ENCODE measurements at regions not wholly inside any gene's neighbourhood (a gene's known extent, or its start where the extent isn't known, plus 50 kb on each side); places are given as distances from the start of the nearest gene placed in this dataset.

DNA sequence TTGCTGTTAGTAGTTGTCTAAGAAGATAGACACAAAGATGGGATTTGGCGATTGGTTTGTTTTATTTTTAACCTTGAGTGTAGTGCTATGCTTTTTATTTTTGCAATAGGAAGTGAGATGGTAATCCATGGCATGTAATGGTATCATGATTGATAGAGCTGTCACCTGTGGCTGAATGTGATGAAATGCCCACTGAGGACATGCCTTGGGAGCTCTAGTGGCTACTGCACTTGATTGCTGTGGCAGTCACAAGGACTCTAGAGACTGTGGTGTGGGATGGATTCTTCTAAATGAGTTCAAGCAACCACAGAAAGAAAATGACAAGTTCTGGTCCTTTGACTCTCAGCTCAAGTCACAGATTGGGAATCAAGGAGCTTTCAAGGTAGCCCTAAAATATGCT, 139.4 kb downstream of the CYRIA start:
- Histone ChIP-seq H3K36me3 (ENCODE audit: control insufficient read depth in 2 of 3, insufficient read depth in 3 of 3, low read length in 3 of 3) (no peaks in the 10 kb centered on the region), H3K9me3 (ENCODE audit: control insufficient read depth in 2 of 3, low read length in 3 of 3) (no peaks in the 10 kb centered on the region), H3K27me3 (ENCODE audit: control insufficient read depth in 2 of 2, insufficient read depth in 2 of 2, low read length in 2 of 2) (no peaks in the 10 kb centered on the region), H3K4me3 (ENCODE audit: low read length) (no peak overlapping the region), H3K4me1 (ENCODE audit: control insufficient read depth in 2 of 2, insufficient read depth in 2 of 2, low read length in 2 of 2) (no peaks in the 10 kb centered on the region), H3K27ac (ENCODE audit: low read depth, low read length) (no peak overlapping the region)
- peaks cover 0 to 4% (median 0%) of the 10 kb centered on the region in 11 donors for H3K9me3 Mint-ChIP-seq
- no peaks in the 10 kb centered on the region for H3K36me3 Mint-ChIP-seq
- intact Hi-C loops (cut with micrococcal nuclease) = no loop called here
- H3K4me3 Mint-ChIP-seq = no peak overlapping the region
- H3K4me1 Mint-ChIP-seq = peaks cover 0 to 3% (median 0%) of the 10 kb centered on the region in 7 donors
- ChIA-PET POLR2A (no interaction called here), CTCF (no interaction called here)
- H3K27ac Mint-ChIP-seq = no peak overlapping the region
- DNase-seq (no peak), ATAC-seq (no peak)
- peaks cover 4 to 30% (median 17%) of the 10 kb centered on the region in 5 donors for H3K27me3 Mint-ChIP-seq

DNA sequence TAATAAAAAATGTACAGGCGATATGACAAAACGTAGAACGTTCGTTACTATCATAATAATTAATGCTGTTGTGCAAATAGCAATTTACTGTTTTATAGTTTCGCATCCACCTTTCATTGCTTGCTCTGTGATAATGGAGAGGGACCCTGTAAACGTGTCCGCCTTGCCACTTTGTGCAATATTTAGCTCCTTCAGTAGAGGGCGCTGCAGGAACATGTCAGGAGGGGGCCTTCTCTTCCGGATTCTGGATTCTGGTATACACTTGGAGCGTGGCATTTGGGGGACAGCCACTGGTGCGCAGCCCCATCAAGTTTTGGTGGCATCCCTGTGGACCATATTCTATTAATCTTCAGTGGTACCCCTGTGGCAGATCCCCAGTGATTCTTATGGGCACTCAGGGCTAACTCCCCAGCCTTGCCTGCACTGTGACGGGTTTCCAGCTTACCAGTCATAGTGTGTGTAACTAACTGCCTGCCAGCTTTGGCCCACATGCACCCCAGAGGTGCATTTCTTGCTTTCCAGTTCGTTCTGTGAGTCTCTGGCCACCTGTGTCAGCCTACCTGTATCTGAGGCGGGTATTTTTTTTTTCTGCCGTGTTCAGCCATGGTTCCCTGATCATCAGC, 140.3 kb downstream of the CYRIA start:
- Mint-ChIP-seq H3K27ac (no peak overlapping the region), H3K36me3 (no peaks in the 10 kb centered on the region)
- POLR2A ChIA-PET = no interaction called here

DNA sequence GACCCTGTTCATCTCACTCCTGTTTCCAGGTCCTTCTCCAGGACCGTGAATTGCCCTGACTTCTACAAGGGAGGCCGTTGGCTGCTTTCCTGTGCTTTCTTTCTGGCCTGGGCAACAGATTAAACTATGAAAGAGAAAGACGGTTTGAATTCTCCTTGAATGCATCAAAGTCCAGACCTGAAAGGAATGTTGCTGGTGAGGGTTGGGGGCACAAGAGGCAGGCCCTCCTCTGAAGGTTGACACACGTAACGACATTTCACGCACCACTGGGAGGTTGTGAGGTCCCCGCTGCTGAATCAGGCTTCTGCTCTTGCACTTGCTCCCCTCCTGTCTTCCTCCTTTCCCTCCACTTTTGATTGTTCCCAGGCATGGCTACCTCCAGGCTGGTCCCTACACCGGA, 141.9 kb downstream of the CYRIA start:
- no peak overlapping the region for H3K4me3 Mint-ChIP-seq
- Histone ChIP-seq H3K27ac (ENCODE audit: low read depth, low read length) (no peak overlapping the region), H3K27me3 (ENCODE audit: control insufficient read depth in 2 of 2, insufficient read depth in 2 of 2, low read length in 2 of 2) (no peaks in the 10 kb centered on the region), H3K36me3 (ENCODE audit: control insufficient read depth in 2 of 3, insufficient read depth in 3 of 3, low read length in 3 of 3) (no peaks in the 10 kb centered on the region), H3K9me3 (ENCODE audit: control insufficient read depth in 2 of 3, low read length in 3 of 3) (no peaks in the 10 kb centered on the region), H3K4me1 (ENCODE audit: control insufficient read depth in 2 of 2, insufficient read depth in 2 of 2, low read length in 2 of 2) (no peaks in the 10 kb centered on the region), H3K4me3 (ENCODE audit: low read length) (no peak overlapping the region)
- peaks cover 4 to 23% (median 12%) of the 10 kb centered on the region in 5 donors for H3K27me3 Mint-ChIP-seq
- H3K27ac Mint-ChIP-seq = no peak overlapping the region
- H3K36me3 Mint-ChIP-seq = no peaks in the 10 kb centered on the region
- ChIA-PET POLR2A (no interaction called here), CTCF (no interaction called here)
- intact Hi-C loops (cut with micrococcal nuclease) = no loop called here
- no peak for ATAC-seq
- peaks cover 0 to 6% (median 0%) of the 10 kb centered on the region in 11 donors for H3K9me3 Mint-ChIP-seq
- no peak for DNase-seq
- H3K4me1 Mint-ChIP-seq = no peaks in the 10 kb centered on the region

More for the DNA sequence above, 140.3 kb downstream of the CYRIA start:
- Mint-ChIP-seq H3K9me3 (peaks cover 0 to 5% (median 0%) of the 10 kb centered on the region in 11 donors), H3K4me1 (peaks cover 0 to 2% (median 0%) of the 10 kb centered on the region in 7 donors), H3K4me3 (no peak overlapping the region), H3K27me3 (peaks cover 4 to 23% (median 15%) of the 10 kb centered on the region in 5 donors)
- CTCF ChIA-PET = no interaction called here
- Histone ChIP-seq H3K4me1 (ENCODE audit: control insufficient read depth in 2 of 2, insufficient read depth in 2 of 2, low read length in 2 of 2) (no peaks in the 10 kb centered on the region), H3K27ac (ENCODE audit: low read depth, low read length) (no peak overlapping the region), H3K9me3 (ENCODE audit: control insufficient read depth in 2 of 3, low read length in 3 of 3) (no peaks in the 10 kb centered on the region), H3K27me3 (ENCODE audit: control insufficient read depth in 2 of 2, insufficient read depth in 2 of 2, low read length in 2 of 2) (no peaks in the 10 kb centered on the region), H3K36me3 (ENCODE audit: control insufficient read depth in 2 of 3, insufficient read depth in 3 of 3, low read length in 3 of 3) (no peaks in the 10 kb centered on the region), H3K4me3 (ENCODE audit: low read length) (no peak overlapping the region)
- intact Hi-C loops (cut with micrococcal nuclease) = loop anchor here in 1 of 2 donors (1.0 kb wide), 2 partner anchors 83 to 232 kb away; no protein-coding TSS in a partner anchor
- DNase-seq (peak in 1 of 9 donors; percentile 26), ATAC-seq (peak; percentile 40)

DNA sequence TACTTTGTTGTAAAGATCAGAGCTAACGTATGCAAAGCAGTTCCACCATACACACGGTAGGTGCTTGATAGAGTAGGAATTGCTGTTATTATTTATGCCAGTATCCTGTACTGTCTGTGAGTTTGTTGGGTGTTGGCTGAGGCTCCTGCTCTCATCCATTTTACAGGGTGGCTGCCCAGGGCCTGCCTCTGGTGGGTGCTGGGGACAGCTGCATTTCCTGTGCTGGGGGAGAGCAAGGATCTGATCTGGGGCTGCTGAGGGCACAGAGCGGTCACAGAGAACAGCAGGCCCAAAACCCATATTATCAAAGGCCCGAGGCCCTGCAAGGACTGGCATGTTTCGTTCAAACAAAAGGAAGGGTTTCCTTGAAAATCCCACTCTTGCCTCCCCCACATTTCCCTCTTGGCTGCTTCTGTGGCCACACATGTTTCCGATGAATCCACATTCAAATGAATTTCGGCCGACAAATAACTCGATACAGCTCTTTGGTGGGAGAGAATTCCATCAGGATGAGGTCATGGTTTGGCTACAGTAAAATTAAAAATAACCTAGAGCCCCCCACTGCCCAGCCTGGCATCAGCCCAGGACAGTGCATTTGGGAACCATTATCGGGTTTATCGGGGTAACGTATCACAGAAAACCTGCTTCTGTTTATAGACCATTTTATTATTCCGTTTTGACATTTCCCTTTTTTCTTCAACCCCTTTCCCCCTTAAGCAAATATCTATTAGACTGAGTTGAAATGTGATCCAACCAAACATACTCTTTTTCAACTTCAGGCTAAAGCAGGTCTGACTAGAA, 143.4 kb downstream of the CYRIA start:
- ChIA-PET CTCF (no interaction called here), POLR2A (no interaction called here)
- Mint-ChIP-seq H3K4me1 (no peaks in the 10 kb centered on the region), H3K27ac (no peak overlapping the region), H3K9me3 (peaks cover 0 to 8% (median 0%) of the 10 kb centered on the region in 11 donors), H3K36me3 (no peaks in the 10 kb centered on the region), H3K27me3 (peaks cover 4 to 29% (median 18%) of the 10 kb centered on the region in 5 donors), H3K4me3 (no peak overlapping the region)
- no peak for ATAC-seq
- Histone ChIP-seq H3K36me3 (ENCODE audit: control insufficient read depth in 2 of 3, insufficient read depth in 3 of 3, low read length in 3 of 3) (no peaks in the 10 kb centered on the region), H3K4me1 (ENCODE audit: control insufficient read depth in 2 of 2, insufficient read depth in 2 of 2, low read length in 2 of 2) (no peaks in the 10 kb centered on the region), H3K9me3 (ENCODE audit: control insufficient read depth in 2 of 3, low read length in 3 of 3) (no peaks in the 10 kb centered on the region), H3K4me3 (ENCODE audit: low read length) (no peak overlapping the region), H3K27ac (ENCODE audit: low read depth, low read length) (no peak overlapping the region), H3K27me3 (ENCODE audit: control insufficient read depth in 2 of 2, insufficient read depth in 2 of 2, low read length in 2 of 2) (no peaks in the 10 kb centered on the region)
- no peak for DNase-seq
- intact Hi-C loops (cut with micrococcal nuclease) = no loop called here

DNA sequence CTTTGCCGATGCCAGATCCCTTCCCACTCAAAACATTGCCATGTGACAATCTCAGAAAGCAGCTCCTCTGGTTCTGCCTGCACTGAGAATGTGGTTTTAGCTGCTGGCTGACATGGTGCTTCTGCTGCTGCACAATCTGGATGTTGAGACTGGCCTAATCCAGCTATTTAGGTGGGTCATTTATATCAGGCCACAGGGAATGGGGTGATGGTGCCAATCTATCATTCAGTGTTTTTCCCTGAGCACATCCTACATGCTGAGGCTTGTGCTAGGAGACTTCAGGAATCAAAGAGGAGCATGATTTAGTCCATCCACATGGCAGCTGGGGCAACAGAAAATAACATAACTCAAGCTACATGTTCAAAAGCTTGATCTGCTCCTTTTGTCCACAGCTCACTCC, 144.7 kb downstream of the CYRIA start:
- Mint-ChIP-seq H3K9me3 (peaks cover 0 to 8% (median 0%) of the 10 kb centered on the region in 11 donors), H3K36me3 (no peaks in the 10 kb centered on the region), H3K27ac (no peak overlapping the region), H3K4me1 (no peaks in the 10 kb centered on the region), H3K4me3 (no peak overlapping the region), H3K27me3 (peaks cover 3 to 29% (median 18%) of the 10 kb centered on the region in 5 donors)
- DNase-seq (no peak), ATAC-seq (no peak)
- intact Hi-C loops (cut with micrococcal nuclease) = no loop called here
- H3K4me1 ChIP-seq (ENCODE audit: control insufficient read depth in 2 of 2, insufficient read depth in 2 of 2, low read length in 2 of 2) = no peaks in the 10 kb centered on the region
- no peak overlapping the region for H3K27ac ChIP-seq (ENCODE audit: low read depth, low read length)
- no peaks in the 10 kb centered on the region for H3K36me3 ChIP-seq (ENCODE audit: control insufficient read depth in 2 of 3, insufficient read depth in 3 of 3, low read length in 3 of 3)
- POLR2A ChIA-PET = no interaction called here
- no peak overlapping the region for H3K4me3 ChIP-seq (ENCODE audit: low read length)
- no peaks in the 10 kb centered on the region for H3K9me3 ChIP-seq (ENCODE audit: control insufficient read depth in 2 of 3, low read length in 3 of 3)
- no peaks in the 10 kb centered on the region for H3K27me3 ChIP-seq (ENCODE audit: control insufficient read depth in 2 of 2, insufficient read depth in 2 of 2, low read length in 2 of 2)
- CTCF ChIA-PET = no interaction called here

DNA sequence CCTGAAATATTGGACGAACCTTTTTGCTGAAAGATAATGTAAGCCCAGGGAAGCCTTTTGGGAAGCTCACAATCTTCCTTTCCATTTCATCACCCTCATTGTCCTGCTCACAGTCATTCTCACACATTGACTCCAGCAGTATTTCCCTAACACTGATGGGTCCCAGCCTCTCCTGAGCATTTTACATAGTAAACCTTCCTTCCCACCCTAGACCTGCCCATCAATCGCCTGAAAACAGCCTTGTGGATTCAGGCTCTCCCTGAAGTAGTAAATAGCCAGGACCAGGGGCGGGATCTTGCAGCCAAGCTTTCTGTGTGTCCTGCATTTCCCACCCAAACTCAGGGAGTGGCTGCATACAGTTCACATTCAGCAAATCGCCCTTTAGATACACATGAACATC, 149.9 kb downstream of the CYRIA start:
- H3K36me3 Mint-ChIP-seq = no peaks in the 10 kb centered on the region
- H3K36me3 ChIP-seq (ENCODE audit: control insufficient read depth in 2 of 3, insufficient read depth in 3 of 3, low read length in 3 of 3) = no peaks in the 10 kb centered on the region
- H3K4me3 Mint-ChIP-seq = no peak overlapping the region
- peaks cover 0 to 4% (median 0%) of the 10 kb centered on the region in 11 donors for H3K9me3 Mint-ChIP-seq
- peaks cover 6 to 35% (median 29%) of the 10 kb centered on the region in 5 donors for H3K27me3 Mint-ChIP-seq
- H3K27me3 ChIP-seq (ENCODE audit: control insufficient read depth in 2 of 2, insufficient read depth in 2 of 2, low read length in 2 of 2) = no peaks in the 10 kb centered on the region
- CTCF ChIA-PET = no interaction called here
- DNase-seq (no peak), ATAC-seq (no peak)
- H3K27ac Mint-ChIP-seq = no peak overlapping the region
- H3K9me3 ChIP-seq (ENCODE audit: control insufficient read depth in 2 of 3, low read length in 3 of 3) = no peaks in the 10 kb centered on the region
- no peak overlapping the region for H3K27ac ChIP-seq (ENCODE audit: low read depth, low read length)
- H3K4me1 ChIP-seq (ENCODE audit: control insufficient read depth in 2 of 2, insufficient read depth in 2 of 2, low read length in 2 of 2) = no peaks in the 10 kb centered on the region
- intact Hi-C loops (cut with micrococcal nuclease) = no loop called here
- H3K4me3 ChIP-seq (ENCODE audit: low read length) = no peak overlapping the region
- POLR2A ChIA-PET = no interaction called here
- no peaks in the 10 kb centered on the region for H3K4me1 Mint-ChIP-seq

DNA sequence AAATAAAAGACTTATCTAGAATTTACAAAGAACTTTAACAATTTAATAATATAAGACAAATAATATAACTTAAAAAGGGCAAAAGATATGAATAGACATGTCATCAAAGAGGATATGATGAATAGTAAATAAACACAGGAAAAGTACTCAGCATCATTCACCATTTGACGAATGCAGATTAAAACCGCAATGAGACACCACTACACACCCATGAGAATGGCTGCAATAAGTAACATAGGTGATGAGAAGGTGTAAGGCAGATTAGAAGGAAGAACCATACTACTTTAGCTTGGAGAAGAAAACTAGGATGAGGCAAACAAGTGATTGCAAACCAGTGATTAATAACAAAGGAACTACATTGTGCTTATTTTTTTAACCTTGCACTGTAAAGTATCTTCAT, 152.0 kb downstream of the CYRIA start:
- peaks cover 20 to 46% (median 46%) of the 10 kb centered on the region in 5 donors for H3K27me3 Mint-ChIP-seq
- no peaks in the 10 kb centered on the region for H3K4me1 Mint-ChIP-seq
- no peak overlapping the region for H3K4me3 Mint-ChIP-seq
- ATAC-seq (no peak), DNase-seq (no peak)
- Histone ChIP-seq H3K27me3 (ENCODE audit: control insufficient read depth in 2 of 2, insufficient read depth in 2 of 2, low read length in 2 of 2) (peaks cover 0 to 6% of the 10 kb centered on the region in 2 donors), H3K36me3 (ENCODE audit: control insufficient read depth in 2 of 3, insufficient read depth in 3 of 3, low read length in 3 of 3) (no peaks in the 10 kb centered on the region), H3K27ac (ENCODE audit: low read depth, low read length) (no peak overlapping the region), H3K4me3 (ENCODE audit: low read length) (no peak overlapping the region), H3K9me3 (ENCODE audit: control insufficient read depth in 2 of 3, low read length in 3 of 3) (no peaks in the 10 kb centered on the region), H3K4me1 (ENCODE audit: control insufficient read depth in 2 of 2, insufficient read depth in 2 of 2, low read length in 2 of 2) (no peaks in the 10 kb centered on the region)
- ChIA-PET POLR2A (no interaction called here), CTCF (no interaction called here)
- no peak overlapping the region for H3K27ac Mint-ChIP-seq
- intact Hi-C loops (cut with micrococcal nuclease) = no loop called here
- peaks cover 0 to 2% (median 0%) of the 10 kb centered on the region in 11 donors for H3K9me3 Mint-ChIP-seq
- no peaks in the 10 kb centered on the region for H3K36me3 Mint-ChIP-seq

Data from naive thymus-derived CD4-positive, alpha-beta T cell (primary cell).